IPS-18c (cell line): ENCODE measurements at regions not wholly inside any gene's neighbourhood (a gene's known extent, or its start where the extent isn't known, plus 50 kb on each side); places are given as distances from the start of the nearest gene placed in this dataset.
"Not testable (repeated sequence)": the region's sequence is repeated elsewhere in the genome, so short reads cannot be mapped to it uniquely, and the experiment has no call there.

Source experiments
- H3K4me3 ChIP-seq: 2 replicates; pipeline ENCODE4 v1.7.0; 2013; ENCODE audit warnings: low read depth, mild to moderate bottlenecking, low read length, moderate library complexity; ENCODE audit not compliant: insufficient read depth
- H3K9me3 ChIP-seq: one replicate; pipeline ENCODE4 v1.6.1; 2013; ENCODE audit warnings: mild to moderate bottlenecking, low read length, moderate library complexity; ENCODE audit not compliant: control insufficient read depth, insufficient read depth

DNA sequence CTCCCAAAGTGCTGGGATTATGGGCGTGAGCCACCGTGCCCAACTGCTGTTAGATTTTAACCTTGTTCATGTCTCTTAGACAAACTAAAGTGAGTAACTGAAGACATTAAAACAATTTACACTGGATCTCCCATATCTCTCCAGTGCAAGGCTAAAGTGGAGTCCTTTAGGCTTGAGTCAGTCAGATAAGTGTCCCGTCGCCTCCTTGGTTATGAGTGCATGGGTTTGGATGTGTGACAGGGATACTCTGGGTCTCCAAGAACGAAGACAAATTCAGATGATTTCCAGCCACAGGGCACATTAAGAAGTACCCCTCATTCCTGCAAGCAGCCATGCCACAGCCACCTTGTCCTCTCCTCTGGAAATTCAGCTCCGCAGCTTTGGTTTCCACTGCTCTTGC is 66.1 kb upstream of the PDZD8 start:
- no peak overlapping the region for H3K4me3 ChIP-seq
- H3K9me3 ChIP-seq = peaks cover 7% of the 10 kb centered on the region

DNA sequence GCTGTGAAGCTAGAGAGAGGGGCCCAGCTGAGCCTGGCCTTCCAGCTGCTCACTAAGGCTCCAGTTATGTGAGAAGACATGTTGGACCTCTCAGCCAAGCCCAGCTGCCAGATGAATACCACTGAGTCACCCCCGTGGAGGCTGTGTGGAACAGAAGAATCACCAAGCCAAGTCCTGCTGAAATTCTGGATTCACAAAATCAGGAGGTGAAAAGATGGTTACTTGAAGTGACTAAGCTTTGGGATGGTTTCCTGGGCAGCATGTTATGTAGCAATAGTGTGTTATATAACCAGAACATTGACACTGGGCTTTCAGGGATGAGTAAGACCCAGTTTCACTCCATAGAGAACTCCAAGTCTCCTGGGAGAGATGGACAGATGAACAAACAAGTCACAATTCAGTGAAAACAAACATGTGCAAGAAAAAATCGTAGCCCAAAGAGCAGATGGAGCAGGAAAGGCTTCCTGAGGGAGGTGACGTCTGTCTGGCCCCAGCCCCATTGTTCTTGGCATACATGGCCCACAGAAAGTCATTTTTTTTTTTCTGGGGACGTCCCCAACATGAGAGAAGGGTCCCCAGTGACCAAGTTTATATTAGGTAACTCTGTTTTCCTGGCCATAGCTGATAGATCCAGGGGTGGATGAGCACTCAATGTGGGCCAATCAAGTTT is 64.1 kb upstream of the PDZD8 start:
- peaks cover 2% of the 10 kb centered on the region for H3K9me3 ChIP-seq
- no peak overlapping the region for H3K4me3 ChIP-seq

DNA sequence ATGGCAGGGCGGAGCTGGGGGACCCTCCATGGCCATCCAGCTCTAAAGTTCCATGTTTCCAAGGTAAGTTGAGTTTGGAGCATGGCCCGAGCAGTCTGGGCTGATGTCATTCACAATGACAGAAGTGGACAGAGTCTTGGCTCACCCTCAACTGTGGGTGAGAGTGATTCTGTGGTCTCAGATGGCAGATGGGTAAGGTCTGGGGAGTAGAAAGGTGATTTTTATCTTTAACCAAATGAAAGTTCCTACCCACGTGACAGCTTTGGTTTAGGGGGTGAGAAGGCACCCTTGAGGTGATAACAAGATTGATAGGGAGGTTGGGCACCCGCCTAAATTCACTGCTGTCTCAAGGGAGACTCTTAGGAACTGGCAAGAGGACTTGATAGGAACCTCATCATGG is 57.6 kb upstream of the PDZD8 start:
- no peak overlapping the region for H3K4me3 ChIP-seq

DNA sequence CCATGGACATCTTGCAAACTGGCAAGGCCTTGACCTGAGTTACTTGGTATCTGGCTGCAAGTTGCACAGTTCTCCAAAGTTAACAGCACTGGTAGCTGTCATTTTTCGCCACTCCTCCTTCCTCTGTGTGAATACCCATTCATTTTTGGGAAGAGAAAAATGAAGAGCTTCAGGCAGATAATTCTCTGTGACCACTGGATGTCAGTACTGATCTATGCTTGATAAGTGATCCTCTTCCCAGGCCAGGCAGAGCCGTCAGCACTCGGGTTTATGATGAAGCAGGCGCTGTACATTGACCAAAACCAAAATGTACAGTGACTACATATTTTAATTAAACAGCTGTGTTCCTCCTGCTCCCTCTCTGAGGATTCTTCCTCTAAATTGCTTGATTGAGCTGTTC is 55.9 kb upstream of the PDZD8 start:
- no peak overlapping the region for H3K4me3 ChIP-seq
- no peaks in the 10 kb centered on the region for H3K9me3 ChIP-seq

More for the DNA sequence above, 57.6 kb upstream of the PDZD8 start:
- no peaks in the 10 kb centered on the region for H3K9me3 ChIP-seq

DNA sequence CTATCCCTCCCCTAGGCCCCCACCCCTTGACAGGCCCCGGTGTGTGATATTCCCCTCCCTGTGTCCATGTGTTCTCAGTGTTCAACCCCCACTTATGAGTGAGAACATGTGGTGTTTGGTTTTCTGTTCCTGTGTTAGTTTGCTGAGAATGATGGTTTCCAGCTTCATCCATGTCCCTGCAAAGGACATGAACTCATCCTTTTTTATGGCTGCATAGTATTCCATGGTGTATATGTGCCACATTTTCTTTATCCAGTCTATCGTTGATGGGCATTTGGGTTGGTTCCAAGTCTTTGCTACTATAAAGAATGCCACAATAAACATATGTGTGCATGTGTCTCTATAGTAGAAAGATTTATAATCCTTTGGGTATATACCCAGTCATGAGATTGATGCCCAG is 55.3 kb upstream of the PDZD8 start:
- H3K9me3 ChIP-seq, H3K4me3 ChIP-seq: not testable (repeated sequence)

DNA sequence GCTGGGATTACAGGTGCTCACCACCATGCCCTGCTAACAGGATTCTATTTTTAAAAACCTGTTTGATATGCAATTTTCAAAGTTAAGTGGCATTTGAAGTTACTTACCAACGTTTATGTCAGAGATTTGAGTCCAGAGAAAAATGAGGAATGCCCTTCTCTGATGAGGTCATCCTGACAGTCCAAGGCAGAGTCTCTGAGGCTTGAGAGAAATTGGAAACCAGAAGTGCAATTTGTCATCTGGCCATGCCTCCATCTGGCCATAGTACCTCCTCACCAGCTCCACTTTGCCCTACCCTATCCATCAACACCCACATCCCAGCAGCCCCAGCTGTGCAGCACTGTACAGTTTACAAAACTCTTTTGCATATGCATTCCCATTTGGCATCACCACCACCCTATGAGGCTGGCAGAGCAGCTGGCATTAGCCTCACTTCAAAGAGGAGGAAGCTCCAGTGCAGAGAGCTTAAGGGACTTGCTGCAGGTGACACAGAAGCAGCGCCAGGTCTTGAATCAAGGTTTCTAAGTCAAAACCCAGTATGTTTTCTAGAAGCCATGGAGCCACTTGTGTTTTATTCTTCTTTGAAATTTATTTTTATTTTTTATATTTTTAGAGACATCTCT is 54.5 kb upstream of the PDZD8 start:
- Histone ChIP-seq H3K9me3 (no peaks in the 10 kb centered on the region), H3K4me3 (no peak overlapping the region)

DNA sequence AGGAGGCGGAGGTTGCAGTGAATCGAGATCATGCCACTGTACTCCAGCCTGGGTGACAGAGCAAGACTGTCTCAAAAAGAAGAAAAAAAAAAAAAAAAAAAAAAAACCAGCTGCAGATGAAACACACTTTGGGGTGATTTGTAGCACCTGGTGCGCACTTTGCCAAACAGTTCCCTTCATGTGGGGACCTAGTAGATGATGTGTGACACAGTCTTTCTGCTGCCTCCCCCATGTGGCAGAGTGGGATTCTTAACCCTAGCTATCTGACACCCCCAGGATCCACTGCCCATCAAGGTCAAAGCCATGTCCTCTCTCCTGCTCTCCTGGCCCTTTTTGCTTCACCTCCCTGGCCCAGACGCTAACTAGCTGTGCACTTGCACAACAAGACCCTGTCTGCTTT is 52.1 kb upstream of the PDZD8 start:
- no peak overlapping the region for H3K4me3 ChIP-seq
- no peaks in the 10 kb centered on the region for H3K9me3 ChIP-seq

DNA sequence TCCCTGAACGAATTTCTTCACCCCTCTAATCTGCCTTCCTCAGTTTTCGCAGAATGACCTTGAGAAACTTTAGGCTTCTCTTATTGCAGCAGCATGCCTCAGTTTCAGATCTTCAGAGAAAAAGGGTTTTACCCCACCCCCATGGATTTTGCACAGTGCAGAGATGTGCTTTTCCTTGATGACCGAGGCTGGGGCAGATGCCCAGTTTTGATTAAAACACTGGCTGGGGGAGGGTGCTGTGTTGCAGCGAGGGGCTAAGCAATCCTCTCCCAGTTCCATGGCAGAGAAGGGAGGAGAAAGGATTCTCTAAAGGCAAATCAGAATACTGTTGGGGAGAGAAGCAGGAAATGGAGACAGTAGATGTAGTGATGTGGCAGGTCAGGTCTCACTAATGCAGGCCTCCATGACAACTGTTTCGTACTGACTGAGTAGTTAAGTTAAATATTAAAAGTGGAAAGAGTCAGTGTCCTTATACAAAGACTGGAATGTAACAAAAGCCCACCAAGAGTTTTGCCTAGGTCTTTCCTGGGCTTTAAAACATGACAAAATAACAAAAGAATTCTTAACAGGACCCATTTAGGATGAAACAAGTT is 50.8 kb upstream of the PDZD8 start:
- Histone ChIP-seq H3K4me3 (no peak overlapping the region), H3K9me3 (no peaks in the 10 kb centered on the region)

DNA sequence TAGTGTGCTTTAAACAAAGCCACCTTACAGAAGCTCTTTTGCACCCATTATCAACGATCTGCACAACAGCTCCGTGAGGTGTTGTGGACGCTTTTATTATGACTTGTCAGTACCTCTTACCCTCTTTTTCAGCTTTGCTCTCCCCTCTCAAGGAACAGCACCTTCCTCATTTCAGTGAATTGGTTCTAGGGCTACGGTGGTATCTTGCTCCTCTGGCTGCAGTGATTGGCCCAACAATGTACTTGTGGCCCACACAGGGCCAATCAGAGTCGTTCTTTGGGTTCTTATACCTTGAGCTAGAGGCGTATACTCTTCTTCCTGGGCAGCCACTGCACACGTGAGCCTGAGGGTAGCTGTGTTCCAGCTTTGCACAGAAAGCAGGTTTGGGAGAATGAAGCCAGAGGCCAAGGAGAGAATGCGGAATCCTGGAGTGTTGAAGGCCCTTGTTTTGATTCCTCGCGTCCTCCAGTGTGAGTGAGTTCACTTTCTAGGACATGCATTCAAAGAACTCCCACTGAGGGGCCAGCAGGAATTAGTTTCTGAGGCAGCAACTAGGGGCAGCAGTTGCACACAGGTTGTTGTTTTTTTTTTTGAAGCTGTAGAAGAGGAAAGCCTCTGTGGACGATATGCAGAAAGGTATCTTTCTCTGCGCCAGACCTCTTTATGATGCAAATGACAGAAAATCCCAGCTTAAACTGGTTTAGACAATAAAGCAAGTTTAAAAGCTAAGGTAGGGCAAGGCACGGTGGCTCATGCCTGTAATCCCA is 49.8 kb upstream of the PDZD8 start:
- H3K4me3 ChIP-seq = no peak overlapping the region
- no peaks in the 10 kb centered on the region for H3K9me3 ChIP-seq
